H1 (cell line): ENCODE measurements at regions not wholly inside any gene's neighbourhood (a gene's known extent, or its start where the extent isn't known, plus 50 kb on each side); places are given as distances from the start of the nearest gene placed in this dataset.

ENCODE experiments used
- CTCF ChIA-PET: fragments of 300-600 bp; sonication (Branson Sonifier 250); formaldehyde crosslinking; loops from one replicate; lab custom pipeline; 2021; ENCODE audit not compliant: partially characterized antibody; lab: Charles Lee
- POLR2A ChIA-PET: fragments of 300-600 bp; sonication (Branson Sonifier 250); formaldehyde crosslinking; loops from one replicate; lab custom pipeline; 2021; ENCODE audit warnings: inconsistent platforms; ENCODE audit not compliant: partially characterized antibody; lab: Charles Lee
- DNase-seq, 2 experiments: peaks; one replicate each; pipeline versions ENCODE4 v3.0.0 to v3.0.0-alpha.2; 2010 to 2022; ENCODE audit warnings: low spot score in 2 of 2, low read depth in 1 of 2, mixed read lengths in 1 of 2
- FAIRE-seq: peaks from 2 replicates; lab custom pipeline; 2011; peaks lifted over from hg19 to GRCh38; lab: Jason Lieb, UNC
- H2AFZ ChIP-seq: 2 replicates; pipeline ENCODE4 v1.8.1; 2012; ENCODE audit warnings: low read length, inconsistent platforms
- H2AK5ac ChIP-seq: 2 replicates; pipeline ENCODE4 v1.6.1; 2013; ENCODE audit warnings: low read depth, low read length
- H2BK120ac ChIP-seq: replicated peaks from 2 replicates; pipeline ENCODE3; 2013; ENCODE audit warnings: low read depth, low read length, inconsistent platforms
- H2BK12ac ChIP-seq: 2 replicates; pipeline ENCODE4 v1.6.1; 2013; ENCODE audit warnings: low read depth, low read length
- H2BK15ac ChIP-seq: 2 replicates; pipeline ENCODE4 v1.6.1; 2013; ENCODE audit warnings: low read length
- H2BK20ac ChIP-seq: 2 replicates; pipeline ENCODE4 v1.6.1; 2013; ENCODE audit warnings: low read length
- H2BK5ac ChIP-seq: 2 replicates; pipeline ENCODE4 v1.6.1; 2013; ENCODE audit warnings: low read depth, low read length
- H3K14ac ChIP-seq: 2 replicates; pipeline ENCODE4 v1.6.1; 2013; ENCODE audit warnings: inconsistent platforms; ENCODE audit not compliant: insufficient read length
- H3K18ac ChIP-seq: 2 replicates; pipeline ENCODE4 v1.6.1; 2013; ENCODE audit warnings: low read length; ENCODE audit errors: extremely low read depth
- H3K23ac ChIP-seq: 2 replicates; pipeline ENCODE4 v1.6.1; 2013; ENCODE audit warnings: inconsistent platforms; ENCODE audit not compliant: insufficient read length
- H3K23me2 ChIP-seq: 2 replicates; pipeline ENCODE4 v1.6.1; 2013; ENCODE audit warnings: low read depth, low read length
- H3K27ac ChIP-seq: 2 replicates; pipeline ENCODE4 v1.6.1; 2011; ENCODE audit warnings: low read depth, low read length, inconsistent platforms
- H3K27me3 ChIP-seq, 4 experiments: replicated peaks in 1 of 4; 1 replicate in 1 of 4; 2 replicates in 3 of 4; pipeline versions ENCODE4 v1.6.1 to v1.8.1; 2011 to 2013; ENCODE audit warnings: low read length in 3 of 4, mild to moderate bottlenecking in 3 of 4, inconsistent platforms in 2 of 4, mixed read lengths in 2 of 4, moderate library complexity in 1 of 4; ENCODE audit not compliant: control insufficient read depth in 3 of 4, insufficient read depth in 3 of 4; ENCODE audit errors: extremely low read depth in 1 of 4
- H3K36me3 ChIP-seq, 4 experiments: 2 replicates each; pipeline versions ENCODE4 v1.6.1 to v1.8.1; 2011 to 2013; ENCODE audit warnings: mild to moderate bottlenecking in 4 of 4, low read length in 3 of 4, moderate library complexity in 2 of 4, control low read depth in 1 of 4, inconsistent platforms in 1 of 4; ENCODE audit not compliant: insufficient read depth in 4 of 4, control insufficient read depth in 2 of 4
- H3K4ac ChIP-seq: replicated peaks from 2 replicates; pipeline ENCODE3; 2013; ENCODE audit warnings: low read length, low read depth, mixed read lengths, inconsistent platforms; ENCODE audit not compliant: insufficient read length
- H3K4me1 ChIP-seq, 4 experiments: replicated peaks in 1 of 4; 1 replicate in 1 of 4; 2 replicates in 3 of 4; pipeline versions ENCODE4 v1.6.1 to v1.8.1; 2011 to 2013; ENCODE audit warnings: low read length in 3 of 4, inconsistent platforms in 2 of 4, mixed read lengths in 1 of 4; ENCODE audit not compliant: insufficient read depth in 4 of 4, control insufficient read depth in 3 of 4
- H3K4me2 ChIP-seq, 2 experiments: 2 replicates each; pipeline versions ENCODE4 v1.6.1 to v1.8.1; 2011 to 2013; ENCODE audit warnings: low read depth in 2 of 2, low read length in 2 of 2, control low read depth in 1 of 2, inconsistent platforms in 1 of 2, mild to moderate bottlenecking in 1 of 2; ENCODE audit not compliant: insufficient read depth in 1 of 2
- H3K4me3 ChIP-seq, 4 experiments: fragments of 200-600, 300-600 bp in 1 of 4; sonication (generic), shearing (Covaris generic), sonication (Bioruptor Twin) in 1 of 4; 2 replicates each; pipeline versions ENCODE4 v1.5.1 to v1.8.1; 2011 to 2016; ENCODE audit warnings: low read length in 4 of 4, low read depth in 3 of 4, control low read depth in 2 of 4, inconsistent platforms in 2 of 4, mild to moderate bottlenecking in 2 of 4, mixed read lengths in 1 of 4, moderate library complexity in 1 of 4; ENCODE audit not compliant: insufficient read depth in 2 of 4; ENCODE audit errors: extremely low read depth in 1 of 4
- H3K56ac ChIP-seq: replicated peaks from 2 replicates; pipeline ENCODE3; 2013; ENCODE audit warnings: low read depth, mild to moderate bottlenecking, mixed read lengths, low read length, inconsistent platforms; ENCODE audit not compliant: insufficient read length
- H3K79me1 ChIP-seq: 2 replicates; pipeline ENCODE4 v1.6.1; 2013; ENCODE audit warnings: low read depth, low read length, control low read depth
- H3K79me2 ChIP-seq, 2 experiments: 2 replicates each; pipeline versions ENCODE4 v1.6.1 to v1.8.1; 2012 to 2013; ENCODE audit warnings: low read length in 2 of 2, mild to moderate bottlenecking in 2 of 2, inconsistent platforms in 1 of 2; ENCODE audit not compliant: insufficient read depth in 2 of 2, control insufficient read depth in 1 of 2
- H3K9ac ChIP-seq, 4 experiments: replicated peaks in 1 of 4; 1 replicate in 1 of 4; 2 replicates in 3 of 4; pipeline versions ENCODE4 v1.6.1 to v1.8.1; 2011 to 2013; ENCODE audit warnings: low read depth in 3 of 4, low read length in 3 of 4, control low read depth in 2 of 4, mild to moderate bottlenecking in 2 of 4, moderate library complexity in 2 of 4, inconsistent platforms in 1 of 4; ENCODE audit errors: extremely low read depth in 1 of 4
- H3K9me3 ChIP-seq, 2 experiments: 2 replicates each; pipeline versions ENCODE4 v1.6.1 to v1.8.1; 2012 to 2013; ENCODE audit warnings: mild to moderate bottlenecking in 2 of 2, moderate library complexity in 2 of 2, control low read depth in 1 of 2, inconsistent platforms in 1 of 2, low read depth in 1 of 2, low read length in 1 of 2, mixed read lengths in 1 of 2; ENCODE audit not compliant: insufficient read depth in 2 of 2
- H4K20me1 ChIP-seq, 2 experiments: replicated peaks in 1 of 2; 2 replicates each; pipeline versions ENCODE3 to v1.8.1; 2011 to 2013; ENCODE audit warnings: inconsistent platforms in 2 of 2, low read length in 2 of 2, mild to moderate bottlenecking in 1 of 2; ENCODE audit not compliant: insufficient read depth in 2 of 2, control insufficient read depth in 1 of 2
- H4K5ac ChIP-seq: 2 replicates; pipeline ENCODE4 v1.6.1; 2013; ENCODE audit warnings: low read length, low read depth, mixed read lengths, inconsistent platforms; ENCODE audit not compliant: insufficient read length
- H4K8ac ChIP-seq: 2 replicates; pipeline ENCODE4 v1.8.0; 2013; ENCODE audit warnings: mild to moderate bottlenecking, moderate library complexity, low read length, inconsistent platforms; ENCODE audit not compliant: insufficient read depth; ENCODE audit errors: extremely low read depth
- H4K91ac ChIP-seq: replicated peaks from 2 replicates; pipeline ENCODE3; 2013; ENCODE audit warnings: low read length, mixed read lengths, inconsistent platforms; ENCODE audit not compliant: insufficient read length
- BACH1 ChIP-seq: IDR thresholded peaks from 2 replicates; pipeline ENCODE4 v1.6.1; 2012; ENCODE audit warnings: low read length, improper control_type of control experiment
- CBX5 ChIP-seq: fragments of 300-800, 300-1000 bp; sonication (generic); IDR thresholded peaks from 2 replicates; pipeline ENCODE4 v1.7.1; 2016; ENCODE audit warnings: antibody characterized with exemption, low read length, low read depth
- CHD1 ChIP-seq: IDR thresholded peaks from 2 replicates; pipeline ENCODE4 v1.6.1; 2012; ENCODE audit warnings: low read depth, low read length, improper control_type of control experiment
- CREB1 ChIP-seq: IDR thresholded peaks from 2 replicates; pipeline ENCODE4 v1.6.1; 2012; ENCODE audit warnings: inconsistent platforms
- JUN ChIP-seq: IDR thresholded peaks from 2 replicates; pipeline ENCODE4 v1.6.1; 2011; ENCODE audit warnings: low read depth, mild to moderate bottlenecking, improper control_type of control experiment, low read length
- KDM1A ChIP-seq: fragments of 200-600, 300-600 bp; sonication (generic); IDR thresholded peaks from 2 replicates; pipeline ENCODE4 v1.7.1; 2016; ENCODE audit warnings: mild to moderate bottlenecking, low read length, borderline replicate concordance
- PHF8 ChIP-seq: fragments of 200-600 bp; sonication (generic); conservative IDR thresholded peaks from 2 replicates; pipeline ENCODE4 v1.7.1; 2012; ENCODE audit warnings: low read depth, mild to moderate bottlenecking, inconsistent platforms, low read length, moderate library complexity
- RAD21 ChIP-seq, 2 experiments: IDR thresholded peaks in 1 of 2; conservative IDR thresholded peaks in 1 of 2; 2 replicates each; pipeline ENCODE4 v1.6.1; 2011; ENCODE audit warnings: low read depth in 2 of 2, low read length in 2 of 2, improper control_type of control experiment in 1 of 2, inconsistent platforms in 1 of 2, mild to moderate bottlenecking in 1 of 2, moderate library complexity in 1 of 2
- RBBP5 ChIP-seq: IDR thresholded peaks from 2 replicates; pipeline ENCODE4 v1.7.1; 2012; ENCODE audit warnings: low read depth, mild to moderate bottlenecking, inconsistent platforms, low read length, moderate library complexity, borderline replicate concordance
- SAP30 ChIP-seq: fragments of 300-600 bp; sonication (generic); IDR thresholded peaks from 2 replicates; pipeline ENCODE4 v1.7.1; 2012; ENCODE audit warnings: low read length, moderate library complexity, mild to moderate bottlenecking, inconsistent platforms; ENCODE audit not compliant: insufficient read depth, insufficient replicate concordance
- SIN3A ChIP-seq, 2 experiments: IDR thresholded peaks in 1 of 2; conservative IDR thresholded peaks in 1 of 2; 2 replicates each; pipeline ENCODE4 v1.6.1; 2011 to 2012; ENCODE audit warnings: low read length in 2 of 2, improper control_type of control experiment in 1 of 2, low read depth in 1 of 2, mild to moderate bottlenecking in 1 of 2
- SP2 ChIP-seq: IDR thresholded peaks from 2 replicates; pipeline ENCODE4 v1.6.1; 2012; ENCODE audit warnings: mild to moderate bottlenecking, low read length, inconsistent platforms
- SUZ12 ChIP-seq: fragments of 200-600 bp; sonication (generic); IDR thresholded peaks from 2 replicates; pipeline ENCODE4 v1.6.1; 2012; ENCODE audit warnings: mild to moderate bottlenecking, inconsistent platforms, low read length, moderate library complexity, mixed read lengths
- TBP ChIP-seq: IDR thresholded peaks from 2 replicates; pipeline ENCODE4 v1.6.1; 2011; ENCODE audit warnings: low read depth, low read length, improper control_type of control experiment
- TCF12 ChIP-seq: IDR thresholded peaks from 2 replicates; pipeline ENCODE4 v1.6.1; 2011; ENCODE audit warnings: low read depth, mild to moderate bottlenecking, low read length
- TEAD4 ChIP-seq: IDR thresholded peaks from 2 replicates; pipeline ENCODE4 v1.6.1; 2012; ENCODE audit warnings: low read depth, low read length, inconsistent platforms, mixed read lengths
- WGBS, 2 experiments: shearing (Covaris generic) in 1 of 2; methylation state at CpG; one replicate each; pipeline versions ENCODE4 v1.1.6 to v1.1.7; 2013 to 2015; ENCODE audit warnings: low lambda C conversion rate in 2 of 2, mixed read lengths in 2 of 2, inconsistent platforms in 1 of 2, low coverage in 1 of 2, missing lambda C conversion rate in 1 of 2; ENCODE audit not compliant: insufficient replicate concordance in 2 of 2, insufficient coverage in 1 of 2, insufficient read length in 1 of 2; ENCODE audit errors: extremely low coverage in 1 of 2, missing lambda C conversion rate in 1 of 2; 5-methylcytosine and 5-hydroxymethylcytosine counted together

- 61% methylated on average over 3 of the region's 3 CpGs; no CpG with 5 or more reads in 1 of the 2 experiments for WGBS, 2 experiments
- Histone ChIP-seq H4K20me1 (no peaks in the 10 kb centered on the region), H2BK15ac (no peak overlapping the region), H3K79me2 (no peaks in the 10 kb centered on the region), H3K79me1 (no peaks in the 10 kb centered on the region), H3K4me2 (no peak overlapping the region), H3K4me3 (no peak overlapping the region), H3K9me3 (no peaks in the 10 kb centered on the region), H2BK5ac (no peak overlapping the region), H3K23ac (no peak overlapping the region), H4K5ac (no peak overlapping the region), H2AK5ac (no peak overlapping the region), H2BK12ac (no peak overlapping the region), H3K4me1 (no peaks in the 10 kb centered on the region), H2BK120ac (no peak overlapping the region), H3K14ac (no peak overlapping the region), H3K36me3 (no peaks in the 10 kb centered on the region), H4K8ac (no peak overlapping the region), H4K91ac (no peak overlapping the region), H3K18ac (no peak overlapping the region), H3K4ac (no peak overlapping the region), H3K23me2 (no peaks in the 10 kb centered on the region), H3K27me3 (no peaks in the 10 kb centered on the region), H2AFZ (no peak overlapping the region), H2BK20ac (no peak overlapping the region), H3K9ac (no peak overlapping the region), H3K56ac (no peak overlapping the region), H3K27ac (no peak overlapping the region)
- FAIRE-seq (no peak), DNase-seq (no peak)
- CTCF ChIA-PET, result interaction anchor here (0.6 kb wide), 1 partner anchor 122 kb away, joined by 5 read pairs; no protein-coding TSS in a partner anchor
- POLR2A ChIA-PET, result no interaction called here
- TF ChIP-seq JUN, result no peak
- no peak for TF ChIP-seq PHF8
- TF ChIP-seq RBBP5, result no peak
- TF ChIP-seq BACH1, result no peak
- no peak for TF ChIP-seq CREB1
- no peak for TF ChIP-seq SUZ12
- TF ChIP-seq CHD1, result no peak
- no peak for TF ChIP-seq RAD21 (IDR thresholded peaks at IDR 0.05 in 1 of 2, conservative IDR thresholded peaks at IDR 0.05 in 1 of 2; ENCODE audit: low read depth in 2 of 2, low read length in 2 of 2)
- no peak for TF ChIP-seq SP2
- TF ChIP-seq KDM1A, result no peak
- no peak for TF ChIP-seq TCF12
- TF ChIP-seq CBX5, result no peak
- TF ChIP-seq TBP, result no peak
- no peak for TF ChIP-seq TEAD4
- no peak for TF ChIP-seq SIN3A (conservative IDR thresholded peaks at IDR 0.05 in 1 of 2, IDR thresholded peaks at IDR 0.05 in 1 of 2; ENCODE audit: low read depth in 1 of 2, low read length in 2 of 2)
- TF ChIP-seq SAP30, result no peak
Measured at GRCh38 chr7:114785496-114785895, 136.4 kb upstream of the MDFIC start.
